ENCODE measurements at regions not wholly inside any gene's neighbourhood (a gene's known extent, or its start where the extent isn't known, plus 50 kb on each side); places are given as distances from the start of the nearest gene placed in this dataset.
A peak's percentile ranks its signal among the peaks of the same experiment; 100 is the strongest.

DNA sequence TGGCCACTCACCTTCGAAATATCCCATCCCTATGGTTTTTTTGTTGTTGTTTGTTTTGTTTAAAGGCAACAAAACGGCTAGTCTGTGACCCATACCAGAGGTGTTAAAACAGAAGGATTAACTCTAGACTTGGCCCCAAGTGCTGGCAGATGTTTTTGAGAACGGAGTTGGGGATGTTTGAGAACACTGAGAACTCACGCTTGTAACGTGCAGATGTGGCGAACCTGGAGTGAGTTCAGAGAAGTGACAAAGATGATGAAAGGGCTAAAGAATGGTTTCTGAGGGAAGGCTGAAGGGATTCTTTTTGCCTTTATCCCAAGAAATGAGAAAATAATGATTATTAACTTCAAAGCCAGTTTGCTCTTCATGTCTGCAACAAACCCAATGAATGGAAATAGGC is 286.5 kb downstream of the ZNF608 start:
- DNase-seq: no peak

DNA sequence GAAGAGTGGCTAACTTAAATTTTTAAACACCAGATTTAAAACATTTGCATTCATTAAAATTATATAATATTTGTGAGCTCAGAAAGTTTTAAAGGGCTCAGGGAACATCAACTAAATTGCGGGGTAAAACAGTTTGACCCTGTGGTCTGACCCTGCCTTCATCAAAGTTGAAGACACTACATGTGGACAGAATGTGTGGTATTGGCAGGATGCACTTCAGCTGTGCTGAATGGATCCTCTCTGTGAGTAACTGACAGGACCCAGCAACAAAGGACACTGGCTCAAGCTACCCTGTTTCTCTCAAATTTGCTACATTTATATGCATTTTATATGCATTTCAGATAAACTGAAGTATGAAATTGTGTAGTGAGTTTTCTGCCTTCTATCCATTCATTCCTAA is 288.5 kb downstream of the ZNF608 start:
- no peak for DNase-seq

DNA sequence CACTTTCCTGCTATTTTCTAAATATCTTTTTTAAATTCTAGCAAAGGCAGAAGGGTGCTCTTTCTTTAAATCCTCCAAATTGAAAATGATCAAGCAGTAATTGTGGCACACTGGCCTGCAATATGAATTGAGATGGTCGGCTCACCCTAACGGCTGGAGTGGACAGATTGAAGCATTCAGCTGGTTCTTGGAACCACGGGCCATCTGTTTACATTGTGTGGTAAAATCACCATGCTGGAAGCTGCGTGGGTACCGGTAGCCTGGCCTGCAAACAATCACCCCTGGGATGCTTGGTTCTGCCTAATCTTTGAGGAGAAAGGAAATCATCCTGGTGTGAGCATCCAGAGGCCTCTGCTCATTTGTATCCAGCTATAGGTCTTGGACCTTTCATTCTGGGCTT is 289.3 kb downstream of the ZNF608 start:
- DNase-seq: no peak

DNA sequence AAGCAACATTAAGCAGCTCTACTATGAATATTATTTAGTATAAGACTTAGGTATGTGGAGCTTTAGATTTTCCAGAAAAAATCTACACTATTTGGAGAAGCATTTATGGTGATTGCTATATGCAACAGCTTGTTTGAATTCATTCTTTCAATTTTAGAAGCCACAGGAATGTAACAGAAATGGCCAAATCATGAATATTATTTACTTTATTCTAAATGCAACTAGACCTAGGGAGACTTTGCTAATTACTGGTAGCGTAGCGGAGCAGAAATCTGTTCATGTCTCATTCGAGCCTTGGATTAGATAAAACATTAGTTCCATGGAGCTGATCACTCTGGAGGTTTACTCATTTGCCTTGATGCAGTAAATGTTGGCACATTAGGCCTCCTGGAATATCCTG is 290.2 kb downstream of the ZNF608 start:
- no peak for DNase-seq

DNA sequence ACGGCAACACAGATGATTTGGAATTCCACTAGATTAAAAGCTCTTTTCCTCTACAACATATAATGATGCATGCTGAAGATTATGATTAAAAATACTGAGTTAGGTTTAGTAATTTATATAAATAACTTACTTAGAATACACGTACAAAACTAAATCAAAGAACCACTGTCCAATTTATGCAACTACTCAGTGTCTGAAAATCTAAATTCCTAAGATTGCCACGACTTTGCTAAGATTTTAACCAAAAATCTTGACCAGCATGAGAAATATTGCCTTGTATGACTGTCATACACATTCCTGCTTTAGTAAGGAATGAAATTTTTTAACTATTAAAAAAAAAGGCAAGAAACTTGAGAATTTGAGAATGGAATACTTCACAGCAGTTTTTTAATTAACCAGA is 292.4 kb downstream of the ZNF608 start:
- no peak for DNase-seq

DNA sequence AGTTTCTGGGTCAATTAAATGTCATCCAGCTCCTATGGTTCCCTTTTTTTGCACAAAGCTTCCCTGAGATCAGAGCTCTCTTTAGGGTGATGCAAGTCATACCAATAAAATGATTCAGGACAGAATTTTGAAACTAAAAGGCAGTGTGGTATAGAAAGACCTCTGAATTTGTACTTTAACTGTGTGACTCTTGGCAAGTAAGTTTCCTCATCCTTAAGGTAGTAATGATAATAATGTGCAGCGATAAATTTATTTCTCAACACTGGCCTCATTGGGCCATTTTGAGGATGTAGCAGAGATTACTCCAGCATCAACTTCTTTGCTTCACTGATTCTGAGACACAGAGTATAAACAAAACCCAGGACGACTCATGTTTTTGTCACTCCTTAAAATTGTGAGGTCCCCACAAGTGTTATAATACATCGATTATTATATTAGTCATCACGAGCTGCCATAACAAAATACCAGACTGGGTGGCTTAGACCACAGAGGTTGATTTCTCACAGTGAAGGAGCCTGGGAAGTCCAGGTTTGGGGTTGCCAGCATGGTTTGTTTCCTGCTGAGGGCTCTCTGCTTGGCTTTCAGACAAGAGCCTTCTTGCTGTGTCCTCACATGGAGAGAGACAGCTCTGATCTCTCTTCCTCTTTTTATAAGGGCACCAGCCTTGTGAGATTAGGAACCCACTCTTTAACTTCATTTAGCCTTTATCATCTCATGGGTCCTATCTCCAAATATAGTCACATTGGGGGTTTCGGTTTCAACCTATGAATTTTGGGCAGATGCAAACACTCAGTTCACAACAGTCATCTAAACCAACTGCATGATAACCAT is 293.0 kb downstream of the ZNF608 start:
- DNase-seq: peak in 3 of 4 experiments; percentile 9 to 39 (median 21)

DNA sequence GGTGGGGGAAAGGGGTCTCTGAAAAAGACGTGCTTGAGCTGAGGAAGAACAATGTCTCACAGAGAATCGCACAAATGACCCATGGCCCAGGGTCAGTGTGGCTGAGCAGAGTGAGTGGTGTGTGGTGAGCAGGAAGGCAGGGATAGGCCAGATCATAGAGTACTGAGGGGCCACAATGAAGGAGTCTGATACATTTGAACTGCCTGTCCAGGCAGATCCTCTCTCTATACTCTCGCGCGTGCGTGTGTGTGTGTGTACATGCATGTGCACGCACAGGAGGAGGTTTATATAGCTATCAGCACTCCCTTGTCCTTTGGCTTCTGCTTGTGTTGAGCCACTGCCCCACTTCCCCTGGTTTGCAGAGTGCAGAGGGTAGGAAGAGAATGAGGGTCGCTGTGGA is 294.0 kb downstream of the ZNF608 start:
- DNase-seq: no peak

DNA sequence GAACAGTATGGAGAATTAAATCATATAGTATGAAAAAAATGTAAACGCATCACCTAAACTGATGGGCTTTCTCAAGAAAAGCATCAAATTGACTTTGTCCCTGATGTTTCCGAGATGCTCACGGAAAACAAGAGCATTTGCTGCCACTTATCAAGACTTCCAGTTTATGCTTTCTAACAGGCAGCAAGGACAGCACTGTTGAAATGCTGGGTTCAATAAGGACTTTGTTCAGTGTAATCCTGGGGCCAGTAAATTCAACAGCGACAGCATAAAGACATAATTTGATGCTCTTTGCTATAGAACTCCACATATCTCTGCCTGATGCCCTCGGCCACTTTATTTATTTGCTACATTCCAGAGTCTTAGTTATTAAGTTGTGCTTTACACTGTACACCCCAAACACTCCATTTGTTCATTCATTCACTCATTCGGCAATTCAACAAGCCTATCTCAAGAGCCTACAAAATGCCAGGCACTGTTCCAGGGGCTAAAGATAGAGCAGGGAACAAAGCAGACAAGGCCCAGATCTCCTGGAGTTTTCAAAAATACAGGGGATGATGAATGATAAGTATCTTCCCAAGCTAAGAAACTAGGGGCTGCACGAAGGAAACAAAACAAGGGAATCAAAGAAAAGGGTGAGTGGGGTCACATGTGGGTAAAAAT is 294.6 kb downstream of the ZNF608 start:
- DNase-seq: no peak

DNA sequence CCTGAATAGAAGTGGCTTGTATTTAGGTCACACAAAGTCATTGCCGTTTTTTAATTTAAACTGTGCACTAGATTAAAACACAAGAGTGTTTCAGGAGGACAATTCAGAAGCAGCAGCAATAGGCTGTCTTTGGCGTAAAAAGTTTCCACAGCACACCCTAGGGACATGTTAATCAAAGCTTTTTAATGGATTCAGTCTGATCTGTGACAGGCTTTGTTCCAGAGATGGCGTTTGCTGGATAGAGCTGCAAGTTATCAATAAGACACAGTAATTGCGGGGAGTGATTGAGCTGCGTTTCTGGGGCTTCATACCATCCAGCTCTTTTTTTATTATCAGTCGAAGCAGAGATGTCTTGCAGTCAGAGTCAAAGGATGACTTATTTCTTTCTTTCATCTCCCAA is 300.3 kb downstream of the ZNF608 start:
- DNase-seq: no peak

DNA sequence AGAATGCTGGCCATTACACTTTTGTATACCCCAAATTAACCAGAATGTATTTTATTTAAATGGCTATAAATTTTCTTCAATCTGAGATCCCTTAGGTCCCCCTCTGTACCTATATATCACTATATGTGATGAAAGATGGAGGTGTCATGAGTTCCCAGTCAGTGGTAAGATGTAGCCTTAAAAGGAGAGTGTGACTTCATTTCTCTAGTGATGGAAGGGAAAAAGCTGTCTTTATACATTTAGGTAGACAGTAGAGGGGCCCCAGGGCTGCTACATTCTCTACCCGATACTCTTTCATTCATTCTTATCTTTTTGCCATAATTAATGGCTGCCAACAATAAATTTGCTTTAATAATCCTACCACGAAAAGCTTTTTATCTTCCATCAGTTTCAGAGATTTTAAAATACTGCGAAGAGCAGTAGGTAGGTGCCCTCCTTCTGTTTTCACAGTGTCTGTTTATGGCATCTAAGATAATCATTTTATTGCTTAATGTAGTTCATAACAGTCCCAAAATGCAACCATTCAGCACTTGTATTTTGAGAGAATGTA is 301.3 kb downstream of the ZNF608 start:
- no peak for DNase-seq

DNA sequence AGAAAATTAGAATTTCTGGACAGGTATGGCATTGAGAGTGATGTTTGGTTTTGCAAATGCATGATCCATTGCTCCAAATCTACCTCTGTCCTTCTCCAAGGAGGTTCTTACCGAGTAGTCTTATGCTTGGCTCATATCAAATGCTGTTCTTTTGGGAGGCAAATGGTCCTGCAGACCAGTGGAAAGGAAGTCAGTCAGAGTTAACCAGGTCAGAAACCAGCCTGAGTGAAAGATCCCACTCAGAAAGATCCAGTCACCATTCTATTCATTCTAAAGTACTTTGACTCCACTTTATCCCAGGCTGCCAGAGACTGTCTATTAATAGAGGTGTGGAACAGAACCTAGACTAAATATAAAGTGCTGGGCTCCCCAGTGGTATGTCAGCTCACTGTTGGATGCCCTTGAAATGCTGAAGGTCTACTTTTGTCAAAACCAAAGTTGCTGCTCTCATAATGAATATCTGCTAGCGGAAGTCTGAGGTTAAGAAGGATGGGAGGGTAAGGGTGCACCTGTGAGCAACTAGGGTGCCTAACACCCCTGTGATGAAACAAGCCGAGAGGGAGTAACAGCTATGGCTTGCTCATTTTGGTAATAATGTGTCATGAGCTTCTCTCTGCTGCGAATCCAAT is 302.2 kb downstream of the ZNF608 start:
- no peak for DNase-seq

DNA sequence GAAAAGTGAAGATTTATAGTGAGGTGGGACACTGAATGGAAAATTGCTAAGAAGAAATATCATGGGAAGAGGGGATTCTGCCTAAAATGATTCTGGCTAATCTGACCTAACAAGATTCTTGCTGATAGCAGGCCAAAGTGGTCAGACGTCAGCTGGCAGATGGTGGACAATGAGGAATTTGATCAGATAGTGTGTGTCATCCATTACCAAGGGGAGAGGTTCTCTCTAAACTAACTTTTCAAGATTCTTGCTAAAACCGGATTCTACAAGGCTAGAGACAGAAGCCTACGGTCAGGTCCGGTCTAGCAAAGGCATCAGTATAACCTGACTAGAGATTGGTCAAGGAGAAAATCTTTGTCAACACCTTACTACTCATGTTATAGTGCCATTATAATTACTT is 306.0 kb downstream of the ZNF608 start:
- no peak for DNase-seq

DNA sequence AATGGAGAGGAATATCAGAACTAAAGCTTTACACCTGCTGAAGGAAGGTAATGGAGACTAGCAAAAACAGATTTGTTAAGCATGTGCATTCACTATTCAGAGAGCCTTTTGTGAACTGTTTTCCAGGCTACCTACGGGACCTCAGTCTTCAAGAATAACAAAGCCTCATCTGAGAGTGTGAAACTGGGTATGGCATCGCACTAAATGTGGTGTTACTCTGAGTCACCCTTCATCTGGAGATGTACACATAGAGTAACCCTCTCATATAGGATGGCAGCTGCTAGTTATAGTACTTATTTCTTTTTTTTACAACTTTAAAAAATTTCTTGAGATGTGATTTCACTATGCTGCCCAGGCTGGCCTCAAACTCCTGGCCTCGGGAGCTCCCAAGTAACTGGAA is 306.8 kb downstream of the ZNF608 start:
- no peak for DNase-seq

DNA sequence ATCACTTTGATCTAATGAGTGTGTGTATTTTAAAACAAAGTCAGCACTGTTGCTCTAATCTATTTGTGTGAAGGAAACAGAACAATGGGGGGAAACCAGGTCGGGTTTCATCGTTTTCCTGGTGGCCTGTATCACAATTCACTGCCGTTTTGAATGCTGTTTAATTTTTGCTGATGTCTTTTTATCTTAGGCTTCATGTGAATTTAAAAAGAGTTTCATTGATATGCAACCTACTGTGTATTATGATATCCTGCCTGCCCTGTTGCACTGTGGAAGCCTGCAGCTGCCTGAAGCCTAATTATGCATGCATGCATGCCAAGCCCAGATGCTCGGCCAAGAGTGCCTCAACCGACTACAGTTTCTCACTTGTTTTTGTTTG is 307.5 kb downstream of the ZNF608 start:
- DNase-seq: no peak

DNA sequence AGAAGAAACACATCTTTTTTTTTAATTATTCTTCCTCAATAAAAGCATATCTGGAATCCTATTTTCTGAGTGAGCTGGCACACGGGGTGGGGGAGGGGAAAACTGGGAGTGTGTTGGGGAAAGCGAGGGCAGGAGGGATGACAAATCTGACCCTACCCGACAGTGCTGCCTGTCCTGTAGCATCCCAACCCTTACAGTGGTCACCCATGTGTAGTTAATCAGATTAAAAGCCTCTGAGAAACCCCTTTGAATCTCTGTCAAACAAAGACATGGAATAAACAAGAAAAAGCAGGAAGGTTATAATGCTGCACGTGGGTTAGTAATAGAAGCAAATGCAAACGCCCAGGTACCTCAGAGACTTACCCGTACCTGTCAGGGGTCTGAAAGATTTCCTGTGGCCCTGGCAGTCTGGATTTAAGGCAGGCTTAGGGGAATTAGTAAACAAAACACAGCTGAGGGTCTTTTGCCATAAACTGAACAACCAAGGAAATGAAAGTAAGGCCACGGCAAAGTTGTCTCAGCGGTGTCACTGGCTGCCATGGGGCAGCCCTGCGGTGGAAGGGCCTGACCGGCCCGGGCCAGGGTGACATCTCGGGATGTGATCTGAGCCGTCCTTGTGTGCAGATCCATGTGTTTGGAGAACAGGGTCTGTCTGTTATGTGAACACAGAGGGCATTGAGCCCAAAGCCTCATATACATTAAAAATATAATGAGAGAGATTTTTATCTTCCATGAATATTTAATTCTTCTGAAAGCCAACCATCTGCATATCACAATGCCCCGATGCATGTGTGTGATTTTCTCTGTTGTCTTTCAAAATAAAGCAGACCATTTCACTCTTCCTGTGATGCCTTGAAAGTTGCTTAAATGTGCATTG is 308.2 kb downstream of the ZNF608 start:
- DNase-seq: no peak

DNA sequence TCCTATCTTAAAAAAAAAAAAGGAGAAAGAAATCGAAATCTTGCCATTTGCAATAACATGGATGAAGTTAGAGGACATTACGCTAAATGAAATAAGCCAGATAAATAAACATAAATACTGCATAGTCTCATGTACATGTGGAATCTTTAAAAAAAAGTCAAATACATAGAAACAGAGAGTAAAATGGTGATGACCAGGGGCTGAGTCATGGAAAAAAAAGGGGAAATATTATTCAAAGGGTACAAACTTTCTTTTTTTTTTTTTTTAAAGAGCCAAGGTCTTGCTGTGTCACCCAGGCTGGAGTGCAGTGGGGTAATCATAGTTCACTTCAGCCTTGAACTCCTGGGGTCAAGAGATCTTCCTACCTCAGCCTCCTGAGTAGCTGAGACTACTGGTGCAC is 310.1 kb downstream of the ZNF608 start:
- peak in 3 of 4 experiments; percentile 1 to 28 (median 28) for DNase-seq

DNA sequence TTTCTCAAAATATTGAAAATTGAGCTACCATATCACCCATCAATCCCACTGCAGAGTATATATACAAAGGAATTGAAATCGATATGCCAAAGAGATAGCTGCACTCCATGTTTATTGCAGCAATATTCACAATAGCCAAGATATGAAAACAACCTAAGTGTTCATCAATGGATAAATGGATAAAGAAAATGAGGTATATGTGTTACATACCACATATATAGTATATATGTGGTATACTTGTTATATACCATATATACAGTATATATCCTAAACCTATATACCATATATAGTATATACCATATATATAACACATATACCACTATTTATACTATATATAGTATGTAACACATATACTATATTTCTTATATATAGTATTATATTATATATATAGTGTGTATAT is 313.3 kb downstream of the ZNF608 start:
- DNase-seq: no peak

DNA sequence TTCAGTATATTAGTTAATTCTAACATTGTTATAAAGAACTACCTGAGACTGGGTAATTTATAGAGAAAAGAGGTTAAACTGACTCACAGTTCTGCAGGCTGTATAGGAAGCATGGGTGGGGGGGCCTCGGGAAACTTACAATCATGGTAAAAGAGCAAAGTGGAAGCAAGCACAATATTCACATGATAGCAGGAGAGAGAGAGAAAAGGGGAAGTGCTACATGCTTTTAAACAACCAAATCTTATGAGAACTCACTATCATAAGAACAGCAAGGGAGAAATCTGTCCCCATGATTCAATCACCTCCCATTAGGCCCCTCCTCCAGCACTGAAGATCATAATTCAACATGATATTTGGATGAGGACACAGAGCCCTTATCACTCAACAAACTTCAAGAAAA is 324.9 kb downstream of the ZNF608 start:
- peak in 1 of 4 experiments; percentile 19 for DNase-seq

DNA sequence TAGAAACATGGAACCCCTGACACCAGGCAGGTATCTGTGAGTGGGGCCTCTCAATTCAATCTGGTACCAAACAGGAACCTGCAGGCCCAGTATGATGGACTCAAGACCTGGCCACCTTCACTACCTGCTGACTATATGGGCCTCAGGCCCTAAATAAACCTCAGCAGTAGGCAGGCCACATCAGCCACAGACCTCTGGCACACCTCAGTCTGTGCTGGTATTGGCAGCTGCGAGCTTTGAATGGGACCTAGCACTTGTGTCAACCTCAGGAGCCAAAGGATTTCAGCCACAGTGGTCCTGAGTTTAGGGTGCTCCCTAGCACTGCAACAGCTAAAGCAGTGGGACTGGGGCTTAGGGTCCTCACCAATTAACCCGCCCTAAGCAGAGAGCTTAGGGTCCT is 325.5 kb downstream of the ZNF608 start:
- no peak for DNase-seq

DNA sequence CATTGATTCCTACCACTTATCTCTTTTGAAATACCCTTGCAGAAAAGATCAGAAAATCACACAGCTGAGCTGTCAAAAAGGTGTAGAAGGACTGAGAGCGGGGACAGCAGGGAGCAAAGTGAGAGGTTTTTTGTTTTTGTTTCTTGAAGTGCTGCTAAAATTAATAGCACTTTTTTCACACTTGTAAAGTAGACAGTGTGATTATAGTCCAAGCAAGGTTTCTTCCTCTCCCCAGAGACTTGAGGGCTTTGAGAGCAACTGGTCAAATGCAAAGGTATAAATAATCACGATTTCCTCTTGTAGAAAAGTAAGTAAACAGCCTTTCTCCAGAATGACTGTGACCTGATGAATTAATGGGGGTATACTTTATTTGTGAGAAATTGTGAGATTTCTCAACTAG is 326.9 kb downstream of the ZNF608 start:
- DNase-seq: no peak

DNA sequence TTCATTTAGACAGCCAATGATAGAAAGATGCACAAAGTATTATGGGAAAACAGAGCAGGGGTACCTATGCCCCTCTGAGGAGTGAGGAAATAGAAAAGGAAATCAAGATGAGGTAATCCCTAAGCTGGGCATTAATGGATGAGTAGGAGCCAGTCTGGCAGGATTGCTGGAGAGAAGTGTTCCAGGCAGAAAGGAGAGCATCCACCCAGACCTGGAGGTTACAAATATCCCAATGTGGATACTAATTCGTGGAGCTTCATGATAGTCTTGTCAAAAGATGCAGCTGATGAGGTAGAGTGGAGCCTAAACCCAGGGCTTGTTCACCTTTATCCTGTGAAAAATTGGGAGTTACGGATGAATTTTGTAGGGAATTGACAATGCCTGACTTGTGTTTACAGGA is 328.0 kb downstream of the ZNF608 start:
- DNase-seq: no peak

DNA sequence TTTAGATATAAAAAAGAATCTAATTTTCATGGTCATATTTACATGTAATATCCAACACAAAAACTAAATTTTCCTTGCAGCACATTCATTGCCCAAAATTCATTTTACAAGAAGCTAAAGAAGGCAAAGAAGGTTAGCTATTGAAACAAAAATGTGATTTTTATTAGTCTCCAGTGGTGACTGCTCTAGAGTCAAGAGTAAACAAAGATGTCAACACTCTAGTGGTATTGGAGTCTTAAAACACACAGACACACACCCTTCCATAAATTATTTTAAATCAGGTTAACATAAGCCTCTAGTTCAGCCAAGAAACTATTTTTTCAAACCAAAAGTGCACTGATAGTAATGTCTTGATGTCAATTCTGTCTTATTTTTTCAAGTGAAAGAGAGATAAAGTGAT is 329.2 kb downstream of the ZNF608 start:
- DNase-seq: no peak

DNA sequence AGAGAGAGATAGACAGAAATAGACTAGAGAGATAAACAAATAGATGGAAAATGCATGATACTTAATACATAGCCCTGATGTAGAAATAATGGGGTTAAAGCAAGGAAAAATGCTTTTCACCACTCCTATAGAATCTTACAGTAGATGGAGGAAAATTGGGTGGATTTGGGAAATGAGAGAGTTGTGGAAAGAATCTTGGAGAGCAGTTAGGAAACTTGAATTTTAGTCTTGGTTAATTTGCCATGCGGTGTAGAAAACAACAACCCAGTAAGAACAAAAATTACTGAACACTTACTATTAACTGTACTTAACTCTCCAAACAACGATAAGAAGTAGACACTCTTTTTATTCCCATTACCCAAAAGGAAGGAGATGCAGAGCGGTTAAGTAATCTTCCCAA is 329.8 kb downstream of the ZNF608 start:
- DNase-seq: no peak

Measured in suppressor macrophage (primary cell).